Naive B cell (primary cell): ENCODE measurements at regions not wholly inside any gene's neighbourhood (a gene's known extent, or its start where the extent isn't known, plus 50 kb on each side); places are given as distances from the start of the nearest gene placed in this dataset.
A peak's percentile ranks its signal among the peaks of the same experiment; 100 is the strongest.
"Not testable (repeated sequence)": the region's sequence is repeated elsewhere in the genome, so short reads cannot be mapped to it uniquely, and the experiment has no call there.

Source experiments
- ATAC-seq, 2 donors: fragments of 150-1000 bp; cut with Tn5 transposase; 2 replicates each; pipeline ENCODE4 v1.10.0; 2021; ENCODE audit warnings: low read depth in 2 of 2, mild to moderate bottlenecking in 2 of 2, moderate library complexity in 2 of 2
- DNase-seq: peaks from one replicate; pipeline ENCODE4 v3.0.0; 2022
- H3K27ac Mint-ChIP-seq, 6 donors: one replicate each; pipeline ENCODE4 v1.8.0; 2020 to 2022; ENCODE audit warnings: mild to moderate bottlenecking in 6 of 6, mixed read lengths in 6 of 6, moderate library complexity in 5 of 6, inconsistent platforms in 2 of 6
- H3K27me3 Mint-ChIP-seq, 3 donors: one replicate each; pipeline ENCODE4 v1.8.0; 2021 to 2022; ENCODE audit warnings: mixed read lengths in 3 of 3, mild to moderate bottlenecking in 1 of 3
- H3K36me3 Mint-ChIP-seq, 2 donors: one replicate each; pipeline ENCODE4 v1.8.0; 2020 to 2022; ENCODE audit warnings: mixed read lengths in 2 of 2, inconsistent platforms in 1 of 2, mild to moderate bottlenecking in 1 of 2
- H3K4me1 Mint-ChIP-seq, 3 donors: one replicate each; pipeline ENCODE4 v1.8.0; 2020 to 2022; ENCODE audit warnings: mixed read lengths in 3 of 3, inconsistent platforms in 1 of 3, mild to moderate bottlenecking in 1 of 3, moderate library complexity in 1 of 3
- H3K4me3 Mint-ChIP-seq, 8 donors: one replicate each; pipeline ENCODE4 v1.8.0; 2020 to 2022; ENCODE audit warnings: mild to moderate bottlenecking in 8 of 8, mixed read lengths in 8 of 8, moderate library complexity in 8 of 8, inconsistent platforms in 2 of 8
- H3K9me3 Mint-ChIP-seq, 7 donors: one replicate each; pipeline ENCODE4 v1.8.0; 2020 to 2022; ENCODE audit warnings: mixed read lengths in 7 of 7, mild to moderate bottlenecking in 5 of 7, inconsistent platforms in 2 of 7, moderate library complexity in 1 of 7

GRCh38 chr5:68683632-68684036 is 410.2 kb upstream of the SLC30A5 start:
- H3K4me1 Mint-ChIP-seq: peaks cover 10 to 30% (median 21%) of the 10 kb centered on the region in 3 donors

GRCh38 chr5:68685863-68686262 is 408.0 kb upstream of the SLC30A5 start:
- H3K9me3 Mint-ChIP-seq: peaks cover 0 to 3% (median 1%) of the 10 kb centered on the region in 7 donors
- peaks cover 0 to 9% (median 0%) of the 10 kb centered on the region in 3 donors for H3K4me1 Mint-ChIP-seq

More at GRCh38 chr5:68683632-68684036, 410.2 kb upstream of the SLC30A5 start:
- no peak for DNase-seq
- peaks cover 0 to 3% (median 0%) of the 10 kb centered on the region in 7 donors for H3K9me3 Mint-ChIP-seq
- H3K27me3 Mint-ChIP-seq: peaks cover 6 to 22% (median 9%) of the 10 kb centered on the region in 3 donors
- ATAC-seq: no peak
- no peaks in the 10 kb centered on the region for H3K36me3 Mint-ChIP-seq
- no peak overlapping the region for H3K4me3 Mint-ChIP-seq
- no peak overlapping the region for H3K27ac Mint-ChIP-seq

GRCh38 chr5:68688547-68688946 is 405.3 kb upstream of the SLC30A5 start:
- Mint-ChIP-seq H3K27me3 (peaks cover 0 to 14% (median 10%) of the 10 kb centered on the region in 3 donors), H3K36me3 (peaks cover 0 to 8% of the 10 kb centered on the region in 2 donors), H3K27ac (no peak overlapping the region), H3K4me1 (no peaks in the 10 kb centered on the region), H3K9me3 (peaks cover 1 to 12% (median 8%) of the 10 kb centered on the region in 7 donors), H3K4me3 (no peak overlapping the region)
- no peak for DNase-seq
- ATAC-seq: no peak

More at GRCh38 chr5:68685863-68686262, 408.0 kb upstream of the SLC30A5 start:
- H3K27ac Mint-ChIP-seq: no peak overlapping the region
- H3K27me3 Mint-ChIP-seq: peaks cover 6 to 22% (median 9%) of the 10 kb centered on the region in 3 donors
- H3K36me3 Mint-ChIP-seq: no peaks in the 10 kb centered on the region
- no peak for DNase-seq
- H3K4me3 Mint-ChIP-seq: no peak overlapping the region
- ATAC-seq: no peak

- no peak overlapping the region for H3K27ac Mint-ChIP-seq
- ATAC-seq (no peak), DNase-seq (no peak)
- peaks cover 1 to 10% (median 9%) of the 10 kb centered on the region in 7 donors for H3K9me3 Mint-ChIP-seq
- peaks cover 0 to 8% of the 10 kb centered on the region in 2 donors for H3K36me3 Mint-ChIP-seq
- no peaks in the 10 kb centered on the region for H3K4me1 Mint-ChIP-seq
- peaks cover 0 to 14% (median 10%) of the 10 kb centered on the region in 3 donors for H3K27me3 Mint-ChIP-seq
- no peak overlapping the region for H3K4me3 Mint-ChIP-seq
These were observed 404.8 kb upstream of the SLC30A5 start for GRCh38 chr5:68689010-68689409.

GRCh38 chr5:68691874-68692273 is 401.9 kb upstream of the SLC30A5 start:
- not testable (repeated sequence) for DNase-seq, ATAC-seq, H3K27me3 Mint-ChIP-seq, H3K4me3 Mint-ChIP-seq, H3K27ac Mint-ChIP-seq, H3K36me3 Mint-ChIP-seq, H3K4me1 Mint-ChIP-seq
- H3K9me3 Mint-ChIP-seq: peaks cover 1 to 11% (median 9%) of the 10 kb centered on the region in 7 donors

- no peak overlapping the region for H3K4me3 Mint-ChIP-seq
- peaks cover 0 to 7% (median 2%) of the 10 kb centered on the region in 7 donors for H3K9me3 Mint-ChIP-seq
- H3K27me3 Mint-ChIP-seq: no peaks in the 10 kb centered on the region
- ATAC-seq (no peak), DNase-seq (no peak)
- peaks cover 0 to 6% of the 10 kb centered on the region in 2 donors for H3K36me3 Mint-ChIP-seq
- H3K4me1 Mint-ChIP-seq: peaks cover 5 to 13% (median 7%) of the 10 kb centered on the region in 3 donors
- H3K27ac Mint-ChIP-seq: peak overlapping the region in 4 of 6 donors; percentile 2 to 85 (median 32)
These were observed 395.5 kb upstream of the SLC30A5 start for GRCh38 chr5:68698025-68698940.

GRCh38 chr5:68699966-68700365 is 393.8 kb upstream of the SLC30A5 start:
- no peak overlapping the region for H3K4me3 Mint-ChIP-seq
- peak overlapping the region in 1 of 6 donors; percentile 45 for H3K27ac Mint-ChIP-seq
- H3K4me1 Mint-ChIP-seq: peaks cover 5 to 13% (median 7%) of the 10 kb centered on the region in 3 donors
- ATAC-seq (no peak), DNase-seq (no peak)
- no peaks in the 10 kb centered on the region for H3K27me3 Mint-ChIP-seq
- H3K36me3 Mint-ChIP-seq: peaks cover 0 to 6% of the 10 kb centered on the region in 2 donors
- H3K9me3 Mint-ChIP-seq: peaks cover 0 to 6% (median 0%) of the 10 kb centered on the region in 7 donors

GRCh38 chr5:68707575-68707974 is 386.2 kb upstream of the SLC30A5 start:
- no peak overlapping the region for H3K4me3 Mint-ChIP-seq
- peak overlapping the region in 1 of 6 donors; percentile 32 for H3K27ac Mint-ChIP-seq
- H3K36me3 Mint-ChIP-seq: peaks cover 0 to 6% of the 10 kb centered on the region in 2 donors
- ATAC-seq: no peak
- peaks cover 43 to 55% (median 50%) of the 10 kb centered on the region in 3 donors for H3K4me1 Mint-ChIP-seq
- no peaks in the 10 kb centered on the region for H3K27me3 Mint-ChIP-seq
- no peak for DNase-seq
- H3K9me3 Mint-ChIP-seq: peaks cover 0 to 3% (median 1%) of the 10 kb centered on the region in 7 donors

- Mint-ChIP-seq H3K27me3 (no peaks in the 10 kb centered on the region), H3K4me3 (no peak overlapping the region), H3K4me1 (peaks cover 48 to 62% (median 57%) of the 10 kb centered on the region in 3 donors), H3K36me3 (peaks cover 0 to 6% of the 10 kb centered on the region in 2 donors), H3K9me3 (peaks cover 0 to 3% (median 1%) of the 10 kb centered on the region in 7 donors), H3K27ac (peak overlapping the region in 2 of 6 donors; percentile 13 to 70)
- DNase-seq (no peak), ATAC-seq (no peak)
These were observed 385.5 kb upstream of the SLC30A5 start for GRCh38 chr5:68708156-68708841.

GRCh38 chr5:68708842-68709170 is 385.0 kb upstream of the SLC30A5 start:
- no peak for ATAC-seq
- peaks cover 0 to 6% of the 10 kb centered on the region in 2 donors for H3K36me3 Mint-ChIP-seq
- H3K4me3 Mint-ChIP-seq: no peak overlapping the region
- no peaks in the 10 kb centered on the region for H3K27me3 Mint-ChIP-seq
- H3K9me3 Mint-ChIP-seq: peaks cover 0 to 3% (median 1%) of the 10 kb centered on the region in 7 donors
- no peak for DNase-seq
- H3K27ac Mint-ChIP-seq: peak overlapping the region in 1 of 6 donors; percentile 56
- H3K4me1 Mint-ChIP-seq: peaks cover 52 to 67% (median 62%) of the 10 kb centered on the region in 3 donors

- no peak for ATAC-seq
These were observed 384.6 kb upstream of the SLC30A5 start for GRCh38 chr5:68709239-68709638.

GRCh38 chr5:68710514-68710913 is 383.3 kb upstream of the SLC30A5 start:
- peaks cover 56 to 82% (median 77%) of the 10 kb centered on the region in 3 donors for H3K4me1 Mint-ChIP-seq
- DNase-seq (no peak), ATAC-seq (no peak)
- peaks cover 0 to 3% (median 0%) of the 10 kb centered on the region in 7 donors for H3K9me3 Mint-ChIP-seq
- peaks cover 0 to 6% of the 10 kb centered on the region in 2 donors for H3K36me3 Mint-ChIP-seq
- H3K27me3 Mint-ChIP-seq: no peaks in the 10 kb centered on the region
- H3K4me3 Mint-ChIP-seq: peak overlapping the region; percentile 7 to 92 (median 80)
- H3K27ac Mint-ChIP-seq: peak overlapping the region; percentile 84 to 98 (median 92)

More at GRCh38 chr5:68709239-68709638, 384.6 kb upstream of the SLC30A5 start:
- Mint-ChIP-seq H3K4me1 (peaks cover 52 to 71% (median 66%) of the 10 kb centered on the region in 3 donors), H3K27me3 (no peaks in the 10 kb centered on the region), H3K27ac (peak overlapping the region in 3 of 6 donors; percentile 20 to 56 (median 39)), H3K9me3 (peaks cover 0 to 3% (median 1%) of the 10 kb centered on the region in 7 donors), H3K36me3 (peaks cover 0 to 6% of the 10 kb centered on the region in 2 donors), H3K4me3 (peak overlapping the region in 6 of 8 donors; percentile 6 to 83 (median 39))
- DNase-seq: no peak
